Liver (tissue), 8 donors: ENCODE measurements at regions not wholly inside any gene's neighbourhood (a gene's known extent, or its start where the extent isn't known, plus 50 kb on each side); places are given as distances from the start of the nearest gene placed in this dataset.

Experiments
- DNase-seq: peaks from one replicate; pipeline ENCODE4 v3.0.0-alpha.2; 2017; ENCODE audit warnings: low spot score
- H3K27ac ChIP-seq, 2 donors: one replicate each; pipeline ENCODE4 v1.7.0; 2013; ENCODE audit warnings: inconsistent platforms in 2 of 2, low read length in 2 of 2, control low read depth in 1 of 2, low read depth in 1 of 2, mild to moderate bottlenecking in 1 of 2
- H3K27me3 ChIP-seq, 4 donors: one replicate each; pipeline versions ENCODE4 v1.6.1 to v1.7.0; 2013; ENCODE audit warnings: low read length in 3 of 4, inconsistent platforms in 1 of 4, mild to moderate bottlenecking in 1 of 4, moderate library complexity in 1 of 4; ENCODE audit not compliant: control insufficient read depth in 4 of 4, insufficient read depth in 4 of 4
- H3K36me3 ChIP-seq, 4 donors: one replicate each; pipeline versions ENCODE4 v1.6.1 to v1.7.0; 2013; ENCODE audit warnings: low read length in 3 of 4, mild to moderate bottlenecking in 3 of 4, low read depth in 1 of 4, moderate library complexity in 1 of 4; ENCODE audit not compliant: control insufficient read depth in 4 of 4, insufficient read depth in 3 of 4
- H3K4me1 ChIP-seq, 4 donors: one replicate each; pipeline versions ENCODE4 v1.6.1 to v1.7.0; 2013; ENCODE audit warnings: low read length in 3 of 4, mild to moderate bottlenecking in 3 of 4, moderate library complexity in 1 of 4; ENCODE audit not compliant: control insufficient read depth in 4 of 4, insufficient read depth in 4 of 4
- H3K4me3 ChIP-seq, 3 donors: one replicate each; pipeline versions ENCODE4 v1.6.1 to v1.7.0; 2013; ENCODE audit warnings: low read length in 3 of 3, control low read depth in 1 of 3, low read depth in 1 of 3, mild to moderate bottlenecking in 1 of 3
- H3K9ac ChIP-seq, 2 donors: one replicate each; pipeline ENCODE4 v1.7.0; 2013; ENCODE audit warnings: low read length in 2 of 2, mild to moderate bottlenecking in 2 of 2, moderate library complexity in 2 of 2, control low read depth in 1 of 2, low read depth in 1 of 2
- H3K9me3 ChIP-seq, 4 donors: one replicate each; pipeline versions ENCODE4 v1.6.1 to v1.7.0; 2013; ENCODE audit warnings: low read length in 3 of 4; ENCODE audit not compliant: control insufficient read depth in 4 of 4
- ATF3 ChIP-seq: IDR thresholded peaks from 2 replicates; pipeline ENCODE4 v1.6.1; 2016; ENCODE audit warnings: antibody characterized with exemption
- EGR1 ChIP-seq, 2 donors: IDR thresholded peaks; 2 replicates each; pipeline ENCODE4 v1.6.1; 2016 to 2018; ENCODE audit warnings: antibody characterized with exemption in 2 of 2, low read depth in 2 of 2
- FOXA1 ChIP-seq: IDR thresholded peaks from 2 replicates; pipeline ENCODE4 v1.6.1; 2016; ENCODE audit warnings: antibody characterized with exemption
- FOXA2 ChIP-seq: IDR thresholded peaks from 2 replicates; pipeline ENCODE4 v1.6.1; 2016; ENCODE audit warnings: antibody characterized with exemption
- GABPA ChIP-seq, 2 donors: IDR thresholded peaks in 1 of 2; conservative IDR thresholded peaks in 1 of 2; 2 replicates each; pipeline ENCODE4 v1.6.1; 2016; ENCODE audit warnings: antibody characterized with exemption in 2 of 2, mild to moderate bottlenecking in 1 of 2, moderate library complexity in 1 of 2
- HNF4G ChIP-seq: IDR thresholded peaks from 2 replicates; pipeline ENCODE4 v1.6.1; 2016; ENCODE audit warnings: antibody characterized with exemption
- JUND ChIP-seq, 2 donors: IDR thresholded peaks; 2 replicates each; pipeline ENCODE4 v1.6.1; 2016; ENCODE audit warnings: antibody characterized with exemption in 2 of 2
- MAX ChIP-seq: IDR thresholded peaks from 2 replicates; pipeline ENCODE4 v1.6.1; 2016; ENCODE audit warnings: antibody characterized with exemption
- NR2F2 ChIP-seq: IDR thresholded peaks from 2 replicates; pipeline ENCODE4 v1.6.1; 2016; ENCODE audit warnings: antibody characterized with exemption
- RAD21 ChIP-seq, 2 donors: IDR thresholded peaks; 2 replicates each; pipeline ENCODE4 v1.6.1; 2016; ENCODE audit warnings: antibody characterized with exemption in 2 of 2, mild to moderate bottlenecking in 2 of 2
- SP1 ChIP-seq: IDR thresholded peaks from 2 replicates; pipeline ENCODE4 v1.6.1; 2018; ENCODE audit warnings: antibody characterized with exemption, mild to moderate bottlenecking
- ZBTB33 ChIP-seq: IDR thresholded peaks from 2 replicates; pipeline ENCODE4 v1.6.1; 2016; ENCODE audit warnings: antibody characterized with exemption
- WGBS: extraction: QIAGEN DNeasy Blood & Tissue Kit; methylation state at CpG from one replicate; pipeline ENCODE4 v1.1.7; 2013; 5-methylcytosine and 5-hydroxymethylcytosine counted together
- TF ChIP-seq, protein P1 (sequence below): fragments of 150-350 bp; IDR thresholded peaks from 2 replicates; pipeline ENCODE4 v1.5.1; 2017; ENCODE audit warnings: improper control_type of control experiment, low read depth, low read length; ENCODE audit not compliant: missing input control
- donor health status: healthy.
- donor health status: healthy.
- donor health status: healthy.
- donor health status: healthy.
- donor health status: healthy.

DNA sequence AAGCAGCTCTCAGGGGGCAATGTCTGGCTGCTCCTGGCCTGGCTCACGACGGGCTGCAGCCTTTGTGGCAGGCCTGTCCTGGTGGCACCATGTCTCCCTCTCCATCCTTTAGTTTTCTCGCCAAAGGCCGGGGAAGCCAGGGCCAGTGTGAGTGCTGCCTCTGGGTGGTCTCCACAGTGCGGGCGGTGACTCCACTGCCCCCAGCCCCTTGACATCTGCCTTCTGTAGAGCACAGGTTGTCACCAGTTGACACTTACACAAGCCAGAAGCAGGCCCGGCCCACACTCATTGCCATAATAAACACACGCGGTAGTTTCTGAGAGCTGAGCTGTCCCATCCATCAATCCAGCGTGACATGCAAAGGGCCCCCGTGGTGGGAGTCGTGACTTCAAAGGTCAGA, 219.5 kb downstream of the TFAP2C start:
- no peak for DNase-seq
- Histone ChIP-seq H3K9ac (no peak overlapping the region), H3K4me1 (no peaks in the 10 kb centered on the region), H3K4me3 (no peak overlapping the region), H3K27ac (no peak overlapping the region), H3K9me3 (no peaks in the 10 kb centered on the region), H3K36me3 (no peaks in the 10 kb centered on the region), H3K27me3 (no peaks in the 10 kb centered on the region)
- no peak for TF ChIP-seq RAD21 (IDR thresholded peaks at IDR 0.05)
- TF ChIP-seq, protein P1, sequence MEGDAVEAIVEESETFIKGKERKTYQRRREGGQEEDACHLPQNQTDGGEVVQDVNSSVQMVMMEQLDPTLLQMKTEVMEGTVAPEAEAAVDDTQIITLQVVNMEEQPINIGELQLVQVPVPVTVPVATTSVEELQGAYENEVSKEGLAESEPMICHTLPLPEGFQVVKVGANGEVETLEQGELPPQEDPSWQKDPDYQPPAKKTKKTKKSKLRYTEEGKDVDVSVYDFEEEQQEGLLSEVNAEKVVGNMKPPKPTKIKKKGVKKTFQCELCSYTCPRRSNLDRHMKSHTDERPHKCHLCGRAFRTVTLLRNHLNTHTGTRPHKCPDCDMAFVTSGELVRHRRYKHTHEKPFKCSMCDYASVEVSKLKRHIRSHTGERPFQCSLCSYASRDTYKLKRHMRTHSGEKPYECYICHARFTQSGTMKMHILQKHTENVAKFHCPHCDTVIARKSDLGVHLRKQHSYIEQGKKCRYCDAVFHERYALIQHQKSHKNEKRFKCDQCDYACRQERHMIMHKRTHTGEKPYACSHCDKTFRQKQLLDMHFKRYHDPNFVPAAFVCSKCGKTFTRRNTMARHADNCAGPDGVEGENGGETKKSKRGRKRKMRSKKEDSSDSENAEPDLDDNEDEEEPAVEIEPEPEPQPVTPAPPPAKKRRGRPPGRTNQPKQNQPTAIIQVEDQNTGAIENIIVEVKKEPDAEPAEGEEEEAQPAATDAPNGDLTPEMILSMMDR, result no peak
- 73% methylated on average over 12 of the region's 12 CpGs for WGBS

GRCh38 chr20:56851552-56851951, 222.4 kb downstream of the TFAP2C start:
- H3K27ac ChIP-seq, result no peak overlapping the region
- H3K4me3 ChIP-seq, result no peak overlapping the region
- no peaks in the 10 kb centered on the region for H3K27me3 ChIP-seq
- 90% methylated on average over 1 of the region's 1 CpG for WGBS
- no peak overlapping the region for H3K9ac ChIP-seq
- DNase-seq, result no peak
- TF ChIP-seq GABPA (IDR thresholded peaks at IDR 0.05 in 1 of 2, conservative IDR thresholded peaks at IDR 0.05 in 1 of 2) (no peak), NR2F2 (no peak), EGR1 (IDR thresholded peaks at IDR 0.05; ENCODE audit: low read depth in 2 of 2) (no peak)
- H3K4me1 ChIP-seq, result no peaks in the 10 kb centered on the region
- no peaks in the 10 kb centered on the region for H3K36me3 ChIP-seq
- no peaks in the 10 kb centered on the region for H3K9me3 ChIP-seq

DNA sequence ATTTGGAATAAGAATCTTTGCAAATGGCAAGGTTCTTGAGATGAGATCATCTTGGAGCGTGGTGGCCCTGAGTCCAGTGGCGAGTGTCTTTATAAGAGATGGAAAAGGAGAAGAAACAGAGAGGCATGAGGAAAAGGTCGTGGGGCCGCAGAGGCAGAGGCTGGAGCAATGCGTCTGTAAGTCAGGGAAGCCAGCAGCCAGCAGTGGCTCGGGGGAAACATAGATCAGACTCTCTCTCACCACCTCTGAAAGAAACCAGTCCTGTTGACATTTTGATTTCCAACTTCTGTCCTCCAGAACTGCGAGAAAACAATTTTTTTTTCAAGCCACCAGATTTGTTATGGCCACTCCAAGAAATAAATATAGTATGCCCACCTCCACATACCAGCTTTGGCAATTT, 226.6 kb downstream of the TFAP2C start:
- 67% methylated on average over 7 of the region's 7 CpGs for WGBS
- TF ChIP-seq FOXA2, result no peak
- TF ChIP-seq JUND (IDR thresholded peaks at IDR 0.05), result no peak
- no peak for TF ChIP-seq HNF4G
- TF ChIP-seq ATF3, result no peak
- TF ChIP-seq ZBTB33, result no peak
- no peak overlapping the region for H3K27ac ChIP-seq

GRCh38 chr20:56857950-56858349, 228.8 kb downstream of the TFAP2C start:
- H3K36me3 ChIP-seq, result no peaks in the 10 kb centered on the region
- no peak overlapping the region for H3K27ac ChIP-seq
- 80% methylated on average over 8 of the region's 8 CpGs for WGBS
- DNase-seq, result no peak
- TF ChIP-seq FOXA1 (no peak), MAX (no peak), SP1 (no peak), FOXA2 (no peak)
- TF ChIP-seq, protein P1, result no peak
- H3K9me3 ChIP-seq, result no peaks in the 10 kb centered on the region
- H3K4me1 ChIP-seq, result no peaks in the 10 kb centered on the region
- peaks cover 0 to 3% (median under 1%) of the 10 kb centered on the region in 4 donors for H3K27me3 ChIP-seq
- H3K9ac ChIP-seq, result no peak overlapping the region
- H3K4me3 ChIP-seq, result no peak overlapping the region

More for the DNA sequence above, 226.6 kb downstream of the TFAP2C start:
- Histone ChIP-seq H3K9me3 (no peaks in the 10 kb centered on the region), H3K27me3 (no peaks in the 10 kb centered on the region), H3K36me3 (no peaks in the 10 kb centered on the region), H3K4me1 (no peaks in the 10 kb centered on the region), H3K4me3 (no peak overlapping the region), H3K9ac (no peak overlapping the region)
- DNase-seq, result no peak
